ENCODE measurements at regions not wholly inside any gene's neighbourhood (a gene's known extent, or its start where the extent isn't known, plus 50 kb on each side); places are given as distances from the start of the nearest gene placed in this dataset.

GRCh38 chr6:43916924-43917877 is 147.2 kb downstream of the VEGFA start:
- no peaks in the 10 kb centered on the region for H3K9me3 ChIP-seq (ENCODE audit: control insufficient read depth in 1 of 2, low read length in 2 of 2)
- H3K27ac ChIP-seq (ENCODE audit: low read depth, low read length): peak overlapping the region; percentile 68
- peak overlapping the region in 1 of 2 donors; percentile 25 for H3K4me3 ChIP-seq (ENCODE audit: low read depth in 1 of 2, low read length in 2 of 2)
- no peaks in the 10 kb centered on the region for H3K36me3 ChIP-seq (ENCODE audit: control insufficient read depth in 1 of 2, insufficient read depth in 2 of 2, low read length in 2 of 2)
- H3K9ac ChIP-seq (ENCODE audit: low read depth in 1 of 2, low read length in 2 of 2): no peak overlapping the region
- H3K4me1 ChIP-seq (ENCODE audit: control insufficient read depth in 1 of 2, insufficient read depth in 2 of 2, low read length in 2 of 2): peaks cover 63 to 64% of the 10 kb centered on the region in 2 donors
- H3K27me3 ChIP-seq (ENCODE audit: control insufficient read depth in 1 of 2, insufficient read depth in 2 of 2, low read length in 2 of 2): no peaks in the 10 kb centered on the region

GRCh38 chr6:43915986-43916923 is 146.2 kb downstream of the VEGFA start:
- Histone ChIP-seq H3K27ac (ENCODE audit: low read depth, low read length) (peak overlapping the region; percentile 68), H3K9ac (ENCODE audit: low read depth in 1 of 2, low read length in 2 of 2) (peak overlapping the region; percentile 3 to 9), H3K4me3 (ENCODE audit: low read depth in 1 of 2, low read length in 2 of 2) (peak overlapping the region in 1 of 2 donors; percentile 13), H3K4me1 (ENCODE audit: control insufficient read depth in 1 of 2, insufficient read depth in 2 of 2, low read length in 2 of 2) (peaks cover 73 to 74% of the 10 kb centered on the region in 2 donors), H3K27me3 (ENCODE audit: control insufficient read depth in 1 of 2, insufficient read depth in 2 of 2, low read length in 2 of 2) (no peaks in the 10 kb centered on the region), H3K9me3 (ENCODE audit: control insufficient read depth in 1 of 2, low read length in 2 of 2) (no peaks in the 10 kb centered on the region), H3K36me3 (ENCODE audit: control insufficient read depth in 1 of 2, insufficient read depth in 2 of 2, low read length in 2 of 2) (no peaks in the 10 kb centered on the region)

- Histone ChIP-seq H3K27ac (ENCODE audit: low read depth, low read length) (no peak overlapping the region), H3K9ac (ENCODE audit: low read depth in 1 of 2, low read length in 2 of 2) (peak overlapping the region in 1 of 2 donors; percentile 9), H3K36me3 (ENCODE audit: control insufficient read depth in 1 of 2, insufficient read depth in 2 of 2, low read length in 2 of 2) (no peaks in the 10 kb centered on the region), H3K4me1 (ENCODE audit: control insufficient read depth in 1 of 2, insufficient read depth in 2 of 2, low read length in 2 of 2) (peaks cover 76 to 79% of the 10 kb centered on the region in 2 donors), H3K9me3 (ENCODE audit: control insufficient read depth in 1 of 2, low read length in 2 of 2) (no peaks in the 10 kb centered on the region), H3K4me3 (ENCODE audit: low read depth in 1 of 2, low read length in 2 of 2) (no peak overlapping the region), H3K27me3 (ENCODE audit: control insufficient read depth in 1 of 2, insufficient read depth in 2 of 2, low read length in 2 of 2) (no peaks in the 10 kb centered on the region)
These were observed 145.3 kb downstream of the VEGFA start for GRCh38 chr6:43915208-43915869.

GRCh38 chr6:43914272-43915147 is 144.5 kb downstream of the VEGFA start:
- no peaks in the 10 kb centered on the region for H3K36me3 ChIP-seq (ENCODE audit: control insufficient read depth in 1 of 2, insufficient read depth in 2 of 2, low read length in 2 of 2)
- no peak overlapping the region for H3K27ac ChIP-seq (ENCODE audit: low read depth, low read length)
- no peak overlapping the region for H3K4me3 ChIP-seq (ENCODE audit: low read depth in 1 of 2, low read length in 2 of 2)
- H3K4me1 ChIP-seq (ENCODE audit: control insufficient read depth in 1 of 2, insufficient read depth in 2 of 2, low read length in 2 of 2): peaks cover 76 to 79% of the 10 kb centered on the region in 2 donors
- no peaks in the 10 kb centered on the region for H3K9me3 ChIP-seq (ENCODE audit: control insufficient read depth in 1 of 2, low read length in 2 of 2)
- no peak overlapping the region for H3K9ac ChIP-seq (ENCODE audit: low read depth in 1 of 2, low read length in 2 of 2)
- H3K27me3 ChIP-seq (ENCODE audit: control insufficient read depth in 1 of 2, insufficient read depth in 2 of 2, low read length in 2 of 2): no peaks in the 10 kb centered on the region

GRCh38 chr6:43913375-43914271 is 143.6 kb downstream of the VEGFA start:
- H3K9ac ChIP-seq (ENCODE audit: low read depth in 1 of 2, low read length in 2 of 2): peak overlapping the region in 1 of 2 donors; percentile 26
- no peaks in the 10 kb centered on the region for H3K9me3 ChIP-seq (ENCODE audit: control insufficient read depth in 1 of 2, low read length in 2 of 2)
- no peak overlapping the region for H3K4me3 ChIP-seq (ENCODE audit: low read depth in 1 of 2, low read length in 2 of 2)
- peaks cover 76 to 79% of the 10 kb centered on the region in 2 donors for H3K4me1 ChIP-seq (ENCODE audit: control insufficient read depth in 1 of 2, insufficient read depth in 2 of 2, low read length in 2 of 2)
- no peak overlapping the region for H3K27ac ChIP-seq (ENCODE audit: low read depth, low read length)
- H3K36me3 ChIP-seq (ENCODE audit: control insufficient read depth in 1 of 2, insufficient read depth in 2 of 2, low read length in 2 of 2): no peaks in the 10 kb centered on the region
- H3K27me3 ChIP-seq (ENCODE audit: control insufficient read depth in 1 of 2, insufficient read depth in 2 of 2, low read length in 2 of 2): no peaks in the 10 kb centered on the region

GRCh38 chr6:43912598-43913371 is 142.8 kb downstream of the VEGFA start:
- no peak overlapping the region for H3K27ac ChIP-seq (ENCODE audit: low read depth, low read length)
- no peaks in the 10 kb centered on the region for H3K27me3 ChIP-seq (ENCODE audit: control insufficient read depth in 1 of 2, insufficient read depth in 2 of 2, low read length in 2 of 2)
- H3K4me1 ChIP-seq (ENCODE audit: control insufficient read depth in 1 of 2, insufficient read depth in 2 of 2, low read length in 2 of 2): peaks cover 68 to 72% of the 10 kb centered on the region in 2 donors
- no peaks in the 10 kb centered on the region for H3K36me3 ChIP-seq (ENCODE audit: control insufficient read depth in 1 of 2, insufficient read depth in 2 of 2, low read length in 2 of 2)
- no peak overlapping the region for H3K4me3 ChIP-seq (ENCODE audit: low read depth in 1 of 2, low read length in 2 of 2)
- peak overlapping the region in 1 of 2 donors; percentile 26 for H3K9ac ChIP-seq (ENCODE audit: low read depth in 1 of 2, low read length in 2 of 2)
- H3K9me3 ChIP-seq (ENCODE audit: control insufficient read depth in 1 of 2, low read length in 2 of 2): no peaks in the 10 kb centered on the region

- H3K9me3 ChIP-seq (ENCODE audit: control insufficient read depth in 1 of 2, low read length in 2 of 2): no peaks in the 10 kb centered on the region
- H3K9ac ChIP-seq (ENCODE audit: low read depth in 1 of 2, low read length in 2 of 2): no peak overlapping the region
- peaks cover 62 to 65% of the 10 kb centered on the region in 2 donors for H3K4me1 ChIP-seq (ENCODE audit: control insufficient read depth in 1 of 2, insufficient read depth in 2 of 2, low read length in 2 of 2)
- no peak overlapping the region for H3K27ac ChIP-seq (ENCODE audit: low read depth, low read length)
- H3K36me3 ChIP-seq (ENCODE audit: control insufficient read depth in 1 of 2, insufficient read depth in 2 of 2, low read length in 2 of 2): no peaks in the 10 kb centered on the region
- H3K4me3 ChIP-seq (ENCODE audit: low read depth in 1 of 2, low read length in 2 of 2): no peak overlapping the region
- no peaks in the 10 kb centered on the region for H3K27me3 ChIP-seq (ENCODE audit: control insufficient read depth in 1 of 2, insufficient read depth in 2 of 2, low read length in 2 of 2)
These were observed 142.1 kb downstream of the VEGFA start for GRCh38 chr6:43912116-43912577.

All from duodenal mucosa (tissue), 2 donors.